GM12878 (cell line): ENCODE measurements at regions not wholly inside any gene's neighbourhood (a gene's known extent, or its start where the extent isn't known, plus 50 kb on each side); places are given as distances from the start of the nearest gene placed in this dataset.

Source experiments
- ATAC-seq: fragments of 200-7000 bp; cut with Tn5 transposase; 3 replicates; pipeline ENCODE4 v1.9.1; 2020; ENCODE audit warnings: mild to moderate bottlenecking, moderate library complexity
- BruUV-seq: library from RNA; stranded (reverse); fragments of 400-500 nt; replicated peaks from 2 replicates; lab custom pipeline; 2021; lab: Mats Ljungman, UMichigan
- CTCF ChIA-PET: fragments of 300-600 bp; sonication (Branson Sonifier 250); formaldehyde crosslinking; extraction: SDS; loops from one replicate; lab custom pipeline; 2021; ENCODE audit warnings: inconsistent platforms; lab: Yijun Ruan, JAX
- POLR2A ChIA-PET: fragments of 350-600 bp; formaldehyde crosslinking; extraction: SDS; loops from one replicate; lab custom pipeline; 2021; ENCODE audit warnings: inconsistent platforms; lab: Charles Lee
- RAD21 ChIA-PET: fragments of 300-600 bp; sonication (Branson Sonifier 250); formaldehyde crosslinking; loops from one replicate; lab custom pipeline; 2023; ENCODE audit warnings: antibody characterized with exemption; ENCODE audit not compliant: unreplicated experiment; lab: Charles Lee
- SMC1A ChIA-PET: fragments of 300-600 bp; sonication (Branson Sonifier 250); formaldehyde crosslinking; loops from one replicate; lab custom pipeline; 2023; ENCODE audit not compliant: unreplicated experiment, uncharacterized antibody; lab: Charles Lee
- DNase-seq: peaks from one replicate; pipeline ENCODE4 v3.0.0-alpha.2; 2011; ENCODE audit warnings: low read depth, low spot score
- FAIRE-seq: peaks from 3 replicates; lab custom pipeline; 2011; peaks lifted over from hg19 to GRCh38; lab: Jason Lieb, UNC
- H2AFZ ChIP-seq: 2 replicates; pipeline ENCODE4 v1.6.0; 2011; ENCODE audit warnings: low read depth, low read length, control low read depth; ENCODE audit not compliant: control insufficient read depth
- H3K27ac ChIP-seq: 2 replicates; pipeline ENCODE4 v1.5.1; 2011; ENCODE audit warnings: control low read depth; ENCODE audit not compliant: control insufficient read depth, insufficient read depth
- H3K27me3 ChIP-seq, 2 experiments: replicated peaks in 1 of 2; 2 replicates each; pipeline versions ENCODE4 v1.6.0 to v1.6.1; 2011; ENCODE audit warnings: low read length in 1 of 2; ENCODE audit not compliant: control insufficient read depth in 2 of 2, insufficient read depth in 2 of 2
- H3K36me3 ChIP-seq, 2 experiments: 2 replicates each; pipeline ENCODE4 v1.5.1; 2011; ENCODE audit warnings: low read length in 1 of 2; ENCODE audit not compliant: control insufficient read depth in 2 of 2, insufficient read depth in 2 of 2
- H3K4me1 ChIP-seq: 2 replicates; pipeline ENCODE4 v1.6.1; 2011; ENCODE audit warnings: mild to moderate bottlenecking, low read length, moderate library complexity, mixed read lengths; ENCODE audit not compliant: control insufficient read depth, insufficient read depth
- H3K4me2 ChIP-seq: 2 replicates; pipeline ENCODE4 v1.6.0; 2011; ENCODE audit warnings: control low read depth; ENCODE audit not compliant: control insufficient read depth, insufficient read depth
- H3K4me3 ChIP-seq: fragments of 200-600 bp; sonication (generic); 2 replicates; pipeline ENCODE4 v1.5.1; 2016
- H3K79me2 ChIP-seq: 2 replicates; pipeline ENCODE4 v1.6.0; 2011; ENCODE audit warnings: low read length; ENCODE audit not compliant: control insufficient read depth, insufficient read depth
- H3K9ac ChIP-seq: 2 replicates; pipeline ENCODE4 v1.8.0; 2011; ENCODE audit warnings: low read length, control low read depth, mixed read lengths; ENCODE audit not compliant: control insufficient read depth, insufficient read depth
- H3K9me3 ChIP-seq: replicated peaks from 3 replicates; pipeline ENCODE4 v1.5.1; 2011; ENCODE audit warnings: mild to moderate bottlenecking, low read length; ENCODE audit not compliant: control insufficient read depth, insufficient read depth
- H4K20me1 ChIP-seq: 2 replicates; pipeline ENCODE4 v1.6.0; 2011; ENCODE audit not compliant: control insufficient read depth, insufficient read depth
- CHD4 ChIP-seq: fragments of 200-600 bp; sonication (generic); IDR thresholded peaks from 2 replicates; pipeline ENCODE4 v1.6.1; 2016; ENCODE audit warnings: mild to moderate bottlenecking
- E4F1 ChIP-seq: fragments of 450-650 bp; IDR thresholded peaks from 2 replicates; pipeline ENCODE4 v1.6.1; 2018; ENCODE audit warnings: borderline replicate concordance, mild to moderate bottlenecking; ENCODE audit not compliant: partially characterized antibody
- HCFC1 ChIP-seq: fragments of 150-350 bp; IDR thresholded peaks from 2 replicates; pipeline ENCODE4 v1.6.1; 2014; ENCODE audit warnings: low read length
- MEF2B ChIP-seq: fragments of 450-650 bp; IDR thresholded peaks from 2 replicates; pipeline ENCODE4 v1.6.1; 2018; ENCODE audit warnings: mild to moderate bottlenecking, moderate library complexity; ENCODE audit not compliant: partially characterized antibody, poor library complexity, severe bottlenecking
- MTA2 ChIP-seq: fragments of 450-650 bp; IDR thresholded peaks from 2 replicates; pipeline ENCODE4 v1.6.1; 2016; ENCODE audit warnings: low read depth, mild to moderate bottlenecking, moderate library complexity
- PAX8 ChIP-seq: fragments of 450-650 bp; IDR thresholded peaks from 2 replicates; pipeline ENCODE4 v1.6.1; 2017; ENCODE audit warnings: mild to moderate bottlenecking, moderate library complexity
- SIX5 ChIP-seq: IDR thresholded peaks from 2 replicates; pipeline ENCODE4 v1.6.1; 2011; ENCODE audit warnings: mild to moderate bottlenecking, low read depth, low read length, moderate library complexity; ENCODE audit not compliant: severe bottlenecking
- STAT3 ChIP-seq: IDR thresholded peaks from 2 replicates; pipeline ENCODE4 v1.6.1; 2011; ENCODE audit warnings: low read depth, low read length, improper control_type of control experiment
- YY1 ChIP-seq: IDR thresholded peaks from 2 replicates; pipeline ENCODE4 v1.6.1; 2011; ENCODE audit warnings: low read depth, mild to moderate bottlenecking, low read length
- ZBTB33 ChIP-seq: fragments of 450-650 bp; IDR thresholded peaks from 2 replicates; pipeline ENCODE4 v1.6.1; 2017; ENCODE audit warnings: mild to moderate bottlenecking
- ZNF622 ChIP-seq: fragments of 450-650 bp; IDR thresholded peaks from 2 replicates; pipeline ENCODE4 v1.6.1; 2017; ENCODE audit warnings: mild to moderate bottlenecking, inconsistent platforms
- WGBS: methylation state at CpG from one replicate; pipeline ENCODE4 v1.1.6; 2016; ENCODE audit warnings: low lambda C conversion rate; ENCODE audit not compliant: insufficient replicate concordance, insufficient coverage; ENCODE audit errors: missing lambda C conversion rate; 5-methylcytosine and 5-hydroxymethylcytosine counted together
- in situ Hi-C: fragments of 300-500 bp; cut with MboI; formaldehyde crosslinking; loops from 9 replicates; pipeline ENCODE4 v1.14.3; 2018; ENCODE audit warnings: mixed read lengths
- intact Hi-C: fragments of 100-400 bp; cut with micrococcal nuclease; formaldehyde crosslinking; loops from one replicate; pipeline ENCODE4 v1.14.2; 2022; ENCODE audit not compliant: unreplicated experiment

DNA sequence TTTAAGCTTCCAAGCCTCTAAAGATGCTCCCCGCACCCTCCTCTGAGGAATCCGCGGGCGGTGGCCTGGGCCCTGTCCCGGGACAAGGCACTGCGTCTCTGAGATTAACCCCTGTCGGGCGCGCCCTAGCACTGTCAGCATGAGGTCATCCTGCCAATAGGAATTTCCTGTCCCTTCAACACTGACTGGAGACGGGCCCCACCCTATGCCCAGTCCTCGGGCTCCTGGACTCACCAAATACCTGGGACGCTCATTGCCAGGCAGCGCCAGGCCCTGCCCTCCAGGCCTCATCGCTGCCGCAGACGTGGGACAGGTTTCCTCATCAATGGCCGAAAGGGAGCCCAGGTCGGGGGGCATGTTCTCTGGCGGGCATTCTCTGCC is 67.6 kb upstream of the SH3GL3 start:
- DNase-seq (no peak), ATAC-seq (no peak), FAIRE-seq (no peak)
- Histone ChIP-seq H3K9me3 (no peaks in the 10 kb centered on the region), H3K4me3 (no peak overlapping the region), H3K27ac (no peak overlapping the region), H3K36me3 (no peaks in the 10 kb centered on the region), H3K9ac (no peak overlapping the region), H3K4me2 (no peak overlapping the region), H4K20me1 (no peaks in the 10 kb centered on the region), H3K27me3 (peaks cover 0 to 6% of the 10 kb centered on the region in 2 experiments; a peak in 3 of 4 replicates), H3K4me1 (peaks cover 5% of the 10 kb centered on the region), H2AFZ (no peak overlapping the region), H3K79me2 (no peaks in the 10 kb centered on the region)
- POLR2A ChIA-PET: no interaction called here
- no peak for TF ChIP-seq CHD4
- no peak for TF ChIP-seq MTA2
- TF ChIP-seq ZBTB33: no peak
- no peak for TF ChIP-seq SIX5
- TF ChIP-seq STAT3: no peak
- no peak for TF ChIP-seq YY1
- no peak for TF ChIP-seq HCFC1
- TF ChIP-seq MEF2B: no peak
- no peak for TF ChIP-seq E4F1
- no peak for TF ChIP-seq ZNF622
- TF ChIP-seq PAX8: no peak
- CTCF ChIA-PET: no interaction called here
- SMC1A ChIA-PET: no interaction called here
- WGBS: 57% methylated on average over 19 of the region's 19 CpGs
- RAD21 ChIA-PET: interaction anchor here (1.2 kb wide), 1 partner anchor 314 kb away, joined by 4 read pairs; no protein-coding TSS in a partner anchor
- in situ Hi-C loops: loop anchor here (10.0 kb wide), 1 partner anchor 125 kb away; no protein-coding TSS in a partner anchor
- BruUV-seq: no TSS peak
- intact Hi-C loops: no loop called here
